ENCODE measurements at regions not wholly inside any gene's neighbourhood (a gene's known extent, or its start where the extent isn't known, plus 50 kb on each side); places are given as distances from the start of the nearest gene placed in this dataset.
"Not testable (repeated sequence)": the region's sequence is repeated elsewhere in the genome, so short reads cannot be mapped to it uniquely, and the experiment has no call there.

GRCh38 chr12:126291987-126292386 is 1226.8 kb downstream of the AACS start:
- not testable (repeated sequence) for H3K36me3 ChIP-seq (ENCODE audit: control insufficient read depth in 2 of 2, insufficient read depth in 2 of 2, low read length in 2 of 2); H3K4me1 ChIP-seq (ENCODE audit: control insufficient read depth in 2 of 2, insufficient read depth in 2 of 2, low read length in 2 of 2); H3K9me3 ChIP-seq (ENCODE audit: control insufficient read depth in 2 of 2, low read length in 2 of 2); H3K4me3 ChIP-seq (ENCODE audit: low read length in 2 of 2); H3K27ac ChIP-seq (ENCODE audit: low read depth in 2 of 2, low read length in 2 of 2); H3K27me3 ChIP-seq (ENCODE audit: control insufficient read depth in 2 of 2, insufficient read depth in 2 of 2, low read length in 2 of 2); H3K9ac ChIP-seq (ENCODE audit: low read depth in 1 of 2, low read length in 2 of 2)

GRCh38 chr12:126295652-126296051 is 1230.4 kb downstream of the AACS start:
- Histone ChIP-seq H3K27ac (ENCODE audit: low read depth in 2 of 2, low read length in 2 of 2) (no peak overlapping the region), H3K9ac (ENCODE audit: low read depth in 1 of 2, low read length in 2 of 2) (no peak overlapping the region), H3K9me3 (ENCODE audit: control insufficient read depth in 2 of 2, low read length in 2 of 2) (peaks cover 0 to 6% of the 10 kb centered on the region in 2 donors)

GRCh38 chr12:126309278-126309677 is 1244.0 kb downstream of the AACS start:
- H3K4me3 ChIP-seq (ENCODE audit: low read length in 2 of 2) = no peak overlapping the region
- no peaks in the 10 kb centered on the region for H3K27me3 ChIP-seq (ENCODE audit: control insufficient read depth in 2 of 2, insufficient read depth in 2 of 2, low read length in 2 of 2)
- H3K9ac ChIP-seq (ENCODE audit: low read depth in 1 of 2, low read length in 2 of 2) = no peak overlapping the region
- H3K36me3 ChIP-seq (ENCODE audit: control insufficient read depth in 2 of 2, insufficient read depth in 2 of 2, low read length in 2 of 2) = no peaks in the 10 kb centered on the region
- peaks cover 0 to 2% of the 10 kb centered on the region in 2 donors for H3K9me3 ChIP-seq (ENCODE audit: control insufficient read depth in 2 of 2, low read length in 2 of 2)
- H3K4me1 ChIP-seq (ENCODE audit: control insufficient read depth in 2 of 2, insufficient read depth in 2 of 2, low read length in 2 of 2) = no peaks in the 10 kb centered on the region
- H3K27ac ChIP-seq (ENCODE audit: low read depth in 2 of 2, low read length in 2 of 2) = no peak overlapping the region

More at GRCh38 chr12:126295652-126296051, 1230.4 kb downstream of the AACS start:
- Histone ChIP-seq H3K4me1 (ENCODE audit: control insufficient read depth in 2 of 2, insufficient read depth in 2 of 2, low read length in 2 of 2) (no peaks in the 10 kb centered on the region), H3K36me3 (ENCODE audit: control insufficient read depth in 2 of 2, insufficient read depth in 2 of 2, low read length in 2 of 2) (no peaks in the 10 kb centered on the region), H3K4me3 (ENCODE audit: low read length in 2 of 2) (no peak overlapping the region), H3K27me3 (ENCODE audit: control insufficient read depth in 2 of 2, insufficient read depth in 2 of 2, low read length in 2 of 2) (no peaks in the 10 kb centered on the region)

GRCh38 chr12:126312457-126312856 is 1247.2 kb downstream of the AACS start:
- H3K9ac ChIP-seq (ENCODE audit: low read depth in 1 of 2, low read length in 2 of 2) = no peak overlapping the region
- peaks cover 0 to 2% of the 10 kb centered on the region in 2 donors for H3K9me3 ChIP-seq (ENCODE audit: control insufficient read depth in 2 of 2, low read length in 2 of 2)
- no peaks in the 10 kb centered on the region for H3K36me3 ChIP-seq (ENCODE audit: control insufficient read depth in 2 of 2, insufficient read depth in 2 of 2, low read length in 2 of 2)
- no peak overlapping the region for H3K4me3 ChIP-seq (ENCODE audit: low read length in 2 of 2)
- no peaks in the 10 kb centered on the region for H3K4me1 ChIP-seq (ENCODE audit: control insufficient read depth in 2 of 2, insufficient read depth in 2 of 2, low read length in 2 of 2)
- no peaks in the 10 kb centered on the region for H3K27me3 ChIP-seq (ENCODE audit: control insufficient read depth in 2 of 2, insufficient read depth in 2 of 2, low read length in 2 of 2)
- no peak overlapping the region for H3K27ac ChIP-seq (ENCODE audit: low read depth in 2 of 2, low read length in 2 of 2)

- H3K9me3 ChIP-seq (ENCODE audit: control insufficient read depth in 2 of 2, low read length in 2 of 2) = no peaks in the 10 kb centered on the region
- H3K4me1 ChIP-seq (ENCODE audit: control insufficient read depth in 2 of 2, insufficient read depth in 2 of 2, low read length in 2 of 2) = no peaks in the 10 kb centered on the region
- H3K27me3 ChIP-seq (ENCODE audit: control insufficient read depth in 2 of 2, insufficient read depth in 2 of 2, low read length in 2 of 2) = no peaks in the 10 kb centered on the region
- no peaks in the 10 kb centered on the region for H3K36me3 ChIP-seq (ENCODE audit: control insufficient read depth in 2 of 2, insufficient read depth in 2 of 2, low read length in 2 of 2)
- H3K4me3 ChIP-seq (ENCODE audit: low read length in 2 of 2) = no peak overlapping the region
- H3K9ac ChIP-seq (ENCODE audit: low read depth in 1 of 2, low read length in 2 of 2) = no peak overlapping the region
- H3K27ac ChIP-seq (ENCODE audit: low read depth in 2 of 2, low read length in 2 of 2) = no peak overlapping the region
Observed at GRCh38 chr12:126316411-126316810, 1251.2 kb downstream of the AACS start.

- H3K27ac ChIP-seq (ENCODE audit: low read depth in 2 of 2, low read length in 2 of 2) = no peak overlapping the region
- no peaks in the 10 kb centered on the region for H3K4me1 ChIP-seq (ENCODE audit: control insufficient read depth in 2 of 2, insufficient read depth in 2 of 2, low read length in 2 of 2)
- no peaks in the 10 kb centered on the region for H3K36me3 ChIP-seq (ENCODE audit: control insufficient read depth in 2 of 2, insufficient read depth in 2 of 2, low read length in 2 of 2)
- H3K9me3 ChIP-seq (ENCODE audit: control insufficient read depth in 2 of 2, low read length in 2 of 2) = peaks cover 0 to 3% of the 10 kb centered on the region in 2 donors
- no peak overlapping the region for H3K9ac ChIP-seq (ENCODE audit: low read depth in 1 of 2, low read length in 2 of 2)
- H3K27me3 ChIP-seq (ENCODE audit: control insufficient read depth in 2 of 2, insufficient read depth in 2 of 2, low read length in 2 of 2) = no peaks in the 10 kb centered on the region
- no peak overlapping the region for H3K4me3 ChIP-seq (ENCODE audit: low read length in 2 of 2)
Observed at GRCh38 chr12:126337556-126338441, 1272.6 kb downstream of the AACS start.

- Histone ChIP-seq H3K36me3 (ENCODE audit: control insufficient read depth in 2 of 2, insufficient read depth in 2 of 2, low read length in 2 of 2) (no peaks in the 10 kb centered on the region), H3K27me3 (ENCODE audit: control insufficient read depth in 2 of 2, insufficient read depth in 2 of 2, low read length in 2 of 2) (no peaks in the 10 kb centered on the region), H3K4me1 (ENCODE audit: control insufficient read depth in 2 of 2, insufficient read depth in 2 of 2, low read length in 2 of 2) (no peaks in the 10 kb centered on the region), H3K9me3 (ENCODE audit: control insufficient read depth in 2 of 2, low read length in 2 of 2) (peaks cover 0 to 6% of the 10 kb centered on the region in 2 donors), H3K27ac (ENCODE audit: low read depth in 2 of 2, low read length in 2 of 2) (no peak overlapping the region), H3K4me3 (ENCODE audit: low read length in 2 of 2) (no peak overlapping the region), H3K9ac (ENCODE audit: low read depth in 1 of 2, low read length in 2 of 2) (no peak overlapping the region)
Observed at GRCh38 chr12:126342866-126343265, 1277.6 kb downstream of the AACS start.

GRCh38 chr12:126343321-126343720 is 1278.1 kb downstream of the AACS start:
- no peak overlapping the region for H3K27ac ChIP-seq (ENCODE audit: low read depth in 2 of 2, low read length in 2 of 2)
- no peak overlapping the region for H3K9ac ChIP-seq (ENCODE audit: low read depth in 1 of 2, low read length in 2 of 2)
- H3K36me3 ChIP-seq (ENCODE audit: control insufficient read depth in 2 of 2, insufficient read depth in 2 of 2, low read length in 2 of 2) = no peaks in the 10 kb centered on the region
- H3K4me3 ChIP-seq (ENCODE audit: low read length in 2 of 2) = no peak overlapping the region
- H3K27me3 ChIP-seq (ENCODE audit: control insufficient read depth in 2 of 2, insufficient read depth in 2 of 2, low read length in 2 of 2) = no peaks in the 10 kb centered on the region
- H3K9me3 ChIP-seq (ENCODE audit: control insufficient read depth in 2 of 2, low read length in 2 of 2) = peaks cover 0 to 6% of the 10 kb centered on the region in 2 donors
- H3K4me1 ChIP-seq (ENCODE audit: control insufficient read depth in 2 of 2, insufficient read depth in 2 of 2, low read length in 2 of 2) = no peaks in the 10 kb centered on the region

GRCh38 chr12:126346087-126346486 is 1280.9 kb downstream of the AACS start:
- H3K27ac ChIP-seq (ENCODE audit: low read depth in 2 of 2, low read length in 2 of 2) = no peak overlapping the region
- peaks cover 0 to 5% of the 10 kb centered on the region in 2 donors for H3K9me3 ChIP-seq (ENCODE audit: control insufficient read depth in 2 of 2, low read length in 2 of 2)
- H3K27me3 ChIP-seq (ENCODE audit: control insufficient read depth in 2 of 2, insufficient read depth in 2 of 2, low read length in 2 of 2) = no peaks in the 10 kb centered on the region
- H3K4me1 ChIP-seq (ENCODE audit: control insufficient read depth in 2 of 2, insufficient read depth in 2 of 2, low read length in 2 of 2) = no peaks in the 10 kb centered on the region
- no peaks in the 10 kb centered on the region for H3K36me3 ChIP-seq (ENCODE audit: control insufficient read depth in 2 of 2, insufficient read depth in 2 of 2, low read length in 2 of 2)
- H3K4me3 ChIP-seq (ENCODE audit: low read length in 2 of 2) = no peak overlapping the region
- H3K9ac ChIP-seq (ENCODE audit: low read depth in 1 of 2, low read length in 2 of 2) = no peak overlapping the region

GRCh38 chr12:126347421-126347820 is 1282.2 kb downstream of the AACS start:
- Histone ChIP-seq H3K27ac (ENCODE audit: low read depth in 2 of 2, low read length in 2 of 2) (no peak overlapping the region), H3K4me3 (ENCODE audit: low read length in 2 of 2) (no peak overlapping the region), H3K4me1 (ENCODE audit: control insufficient read depth in 2 of 2, insufficient read depth in 2 of 2, low read length in 2 of 2) (no peaks in the 10 kb centered on the region), H3K9me3 (ENCODE audit: control insufficient read depth in 2 of 2, low read length in 2 of 2) (peaks cover 0 to 3% of the 10 kb centered on the region in 2 donors), H3K9ac (ENCODE audit: low read depth in 1 of 2, low read length in 2 of 2) (no peak overlapping the region), H3K36me3 (ENCODE audit: control insufficient read depth in 2 of 2, insufficient read depth in 2 of 2, low read length in 2 of 2) (no peaks in the 10 kb centered on the region), H3K27me3 (ENCODE audit: control insufficient read depth in 2 of 2, insufficient read depth in 2 of 2, low read length in 2 of 2) (no peaks in the 10 kb centered on the region)
